ENCODE measurements at regions not wholly inside any gene's neighbourhood (a gene's known extent, or its start where the extent isn't known, plus 50 kb on each side); places are given as distances from the start of the nearest gene placed in this dataset.

- no peak for DNase-seq (ENCODE audit: extremely low read depth, low read depth)
- TF ChIP-seq, protein P1, sequence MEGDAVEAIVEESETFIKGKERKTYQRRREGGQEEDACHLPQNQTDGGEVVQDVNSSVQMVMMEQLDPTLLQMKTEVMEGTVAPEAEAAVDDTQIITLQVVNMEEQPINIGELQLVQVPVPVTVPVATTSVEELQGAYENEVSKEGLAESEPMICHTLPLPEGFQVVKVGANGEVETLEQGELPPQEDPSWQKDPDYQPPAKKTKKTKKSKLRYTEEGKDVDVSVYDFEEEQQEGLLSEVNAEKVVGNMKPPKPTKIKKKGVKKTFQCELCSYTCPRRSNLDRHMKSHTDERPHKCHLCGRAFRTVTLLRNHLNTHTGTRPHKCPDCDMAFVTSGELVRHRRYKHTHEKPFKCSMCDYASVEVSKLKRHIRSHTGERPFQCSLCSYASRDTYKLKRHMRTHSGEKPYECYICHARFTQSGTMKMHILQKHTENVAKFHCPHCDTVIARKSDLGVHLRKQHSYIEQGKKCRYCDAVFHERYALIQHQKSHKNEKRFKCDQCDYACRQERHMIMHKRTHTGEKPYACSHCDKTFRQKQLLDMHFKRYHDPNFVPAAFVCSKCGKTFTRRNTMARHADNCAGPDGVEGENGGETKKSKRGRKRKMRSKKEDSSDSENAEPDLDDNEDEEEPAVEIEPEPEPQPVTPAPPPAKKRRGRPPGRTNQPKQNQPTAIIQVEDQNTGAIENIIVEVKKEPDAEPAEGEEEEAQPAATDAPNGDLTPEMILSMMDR (IDR thresholded peaks at IDR 0.05; ENCODE audit: low read depth, low read length): no peak
Observed at GRCh38 chr9:99602854-99603253, 218.8 kb upstream of the NR4A3 start.

DNA sequence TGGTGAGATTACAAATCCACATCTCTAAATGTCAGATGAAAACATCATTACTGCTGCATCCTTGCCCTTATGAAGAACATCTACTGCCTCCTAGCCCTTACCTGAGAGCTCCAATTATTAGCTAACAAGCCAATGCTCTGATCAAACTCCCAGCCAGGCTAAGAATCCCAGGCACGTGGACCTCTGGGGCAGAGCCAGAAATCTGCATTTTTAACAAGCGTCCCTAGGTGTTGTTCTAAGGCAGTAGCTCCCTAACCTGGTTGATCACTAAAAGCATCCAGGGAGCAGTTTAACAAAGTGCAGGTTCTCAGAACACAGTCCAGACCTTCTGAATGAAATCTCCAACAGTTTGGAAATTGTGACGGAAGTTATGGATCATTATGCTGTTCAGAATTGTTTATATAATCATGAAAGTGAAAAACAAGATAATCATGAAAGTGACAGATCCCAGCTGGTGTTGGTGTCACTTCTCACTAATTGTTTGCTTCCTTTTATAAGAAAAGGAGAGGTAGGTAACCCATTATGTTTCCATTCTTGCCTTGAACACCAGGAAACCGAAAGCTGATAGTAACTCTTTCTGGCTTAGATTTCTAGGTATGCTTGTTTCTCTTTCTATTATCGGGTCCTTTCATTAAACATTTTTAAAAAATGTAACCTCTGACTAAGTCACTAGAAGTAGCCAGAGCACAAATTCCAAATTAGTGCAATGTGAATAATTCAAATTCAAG is 216.5 kb upstream of the NR4A3 start:
- DNase-seq (ENCODE audit: extremely low read depth, low read depth): no peak
- TF ChIP-seq, protein P1 (IDR thresholded peaks at IDR 0.05; ENCODE audit: low read depth, low read length): no peak

DNA sequence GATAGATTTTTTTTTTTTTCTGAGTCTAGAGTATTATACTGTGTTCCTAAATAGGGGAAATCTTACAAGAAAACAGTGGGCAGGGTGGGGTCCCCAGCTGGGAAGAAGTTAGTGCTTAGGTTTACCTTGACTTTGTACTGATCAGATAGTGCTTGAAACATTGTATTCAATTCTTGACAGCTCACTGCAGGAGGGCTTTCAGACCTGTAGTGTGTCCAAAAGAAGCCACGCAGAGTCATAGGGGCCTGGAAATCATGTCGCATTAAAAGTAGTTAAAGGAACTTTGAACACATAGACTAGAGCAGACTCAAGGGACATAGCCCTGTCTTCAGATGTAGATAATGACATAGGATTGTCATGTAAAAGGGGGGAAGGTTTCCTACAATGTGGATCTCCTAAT is 215.4 kb upstream of the NR4A3 start:
- DNase-seq (ENCODE audit: extremely low read depth, low read depth): no peak
- TF ChIP-seq, protein P1 (IDR thresholded peaks at IDR 0.05; ENCODE audit: low read depth, low read length): no peak

DNA sequence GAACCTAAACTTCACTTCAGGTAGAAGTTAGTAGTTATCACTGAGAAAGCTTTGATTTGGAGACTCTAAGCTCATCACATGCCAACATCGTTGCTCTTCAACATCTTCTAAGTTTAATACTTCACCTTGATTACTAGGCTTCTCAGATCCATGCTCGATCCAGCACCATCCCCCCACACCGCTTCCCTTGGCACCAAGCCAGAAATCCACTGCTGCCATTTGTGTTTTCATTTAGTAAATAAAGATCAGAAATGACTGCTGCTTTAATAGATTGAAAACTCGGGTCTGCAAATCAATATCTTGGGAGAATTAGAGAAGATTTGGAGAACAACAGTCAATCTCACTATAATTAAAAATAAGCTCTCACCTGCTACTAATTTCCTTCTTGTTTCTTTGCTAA is 214.7 kb upstream of the NR4A3 start:
- TF ChIP-seq, protein P1 (IDR thresholded peaks at IDR 0.05; ENCODE audit: low read depth, low read length): no peak
- no peak for DNase-seq (ENCODE audit: extremely low read depth, low read depth)

DNA sequence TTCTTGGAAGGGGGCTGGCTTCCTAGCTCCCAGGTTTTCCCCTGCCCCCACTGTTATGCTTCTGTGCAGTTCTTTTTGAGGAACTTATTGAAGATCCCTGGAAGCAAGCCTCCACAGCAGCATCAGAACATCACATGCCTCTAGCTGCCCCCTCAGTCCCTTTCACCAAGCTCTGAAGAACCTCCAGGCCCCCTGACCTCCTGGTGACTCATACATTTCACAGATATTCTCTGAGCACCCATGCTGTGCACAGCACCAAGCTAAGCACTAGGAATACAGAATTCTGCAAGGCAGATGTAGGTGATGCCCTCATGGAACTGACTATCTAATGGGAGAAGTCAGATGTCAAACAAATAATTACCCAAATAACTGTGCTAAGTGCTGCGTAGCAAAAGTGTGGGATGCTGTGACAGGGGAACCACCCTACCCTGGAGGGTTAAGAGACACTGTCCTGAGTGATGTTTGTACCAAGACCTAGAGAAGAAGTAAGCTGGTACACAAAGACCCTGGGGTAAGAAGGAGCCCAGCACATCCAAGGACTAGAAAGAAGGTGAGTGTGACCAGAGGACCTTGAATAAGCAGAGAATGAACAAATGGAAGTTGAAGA is 213.7 kb upstream of the NR4A3 start:
- DNase-seq (ENCODE audit: extremely low read depth, low read depth): no peak
- TF ChIP-seq, protein P1 (IDR thresholded peaks at IDR 0.05; ENCODE audit: low read depth, low read length): no peak

GRCh38 chr9:99614341-99614740 is 207.3 kb upstream of the NR4A3 start:
- TF ChIP-seq, protein P1 (IDR thresholded peaks at IDR 0.05; ENCODE audit: low read depth, low read length): no peak
- no peak for DNase-seq (ENCODE audit: extremely low read depth, low read depth)

DNA sequence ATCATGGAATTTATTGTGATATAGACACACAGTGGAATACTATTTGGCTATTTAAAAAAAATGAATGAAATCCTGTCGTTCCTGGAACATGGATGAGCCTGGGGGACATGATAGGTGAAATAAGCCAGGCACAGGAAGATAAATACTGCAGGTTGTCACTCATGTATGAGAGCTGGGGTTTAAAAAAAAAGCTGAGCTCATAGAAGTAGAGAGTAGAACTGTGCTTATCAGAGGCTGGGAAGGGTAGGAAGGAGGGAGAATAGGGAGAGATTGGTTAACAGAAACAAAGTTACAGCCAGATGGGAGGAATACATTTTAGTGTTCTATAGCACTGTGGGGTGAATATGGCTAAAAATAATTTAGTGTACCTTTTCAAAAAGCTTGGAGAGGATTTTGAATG is 200.6 kb upstream of the NR4A3 start:
- TF ChIP-seq, protein P1 (IDR thresholded peaks at IDR 0.05; ENCODE audit: low read depth, low read length): no peak
- no peak for DNase-seq (ENCODE audit: extremely low read depth, low read depth)
